ENCODE measurements at regions not wholly inside any gene's neighbourhood (a gene's known extent, or its start where the extent isn't known, plus 50 kb on each side); places are given as distances from the start of the nearest gene placed in this dataset.

- BruUV-seq (replicated peaks): no TSS peak
- Histone ChIP-seq H3K9me3 (ENCODE audit: control insufficient read depth, insufficient read depth, low read depth, low read length) (no peaks in the 10 kb centered on the region), H3K4me1 (ENCODE audit: control insufficient read depth, insufficient read depth, low read length) (no peaks in the 10 kb centered on the region), H3K4me3 (ENCODE audit: low read depth in 2 of 2, low read length in 2 of 2) (no peak overlapping the region), H3K36me3 (ENCODE audit: control insufficient read depth, insufficient read depth, low read length) (no peaks in the 10 kb centered on the region), H3K27ac (ENCODE audit: low read length) (no peak overlapping the region), H3K27me3 (ENCODE audit: control insufficient read depth, insufficient read depth, low read length) (no peaks in the 10 kb centered on the region)
- ChIA-PET CTCF (no interaction called here), POLR2A (no interaction called here)
- in situ Hi-C loops (cut with HindIII; ENCODE audit: low pct_unique_long_range_greater_than_20kb, low sequenced_read_pairs): no loop called here
- intact Hi-C loops (cut with micrococcal nuclease; ENCODE audit: unreplicated experiment): no loop called here
- ATAC-seq (no peak), DNase-seq (ENCODE audit: low read depth, low spot score) (no peak)
- TF ChIP-seq POLR2AphosphoS5 (IDR thresholded peaks at IDR 0.05; ENCODE audit: low read depth, low read length): no peak
- no peak for TF ChIP-seq TCF7L2 (IDR thresholded peaks at IDR 0.05; ENCODE audit: low read depth, low read length)
- no peak for TF ChIP-seq CTCF (IDR thresholded peaks at IDR 0.05)
- TF ChIP-seq REST (IDR thresholded peaks at IDR 0.05; ENCODE audit: insufficient read depth in 1 of 2, low read depth in 2 of 2, low read length in 1 of 2): no peak
- no peak for TF ChIP-seq SIN3A (IDR thresholded peaks at IDR 0.05; ENCODE audit: borderline replicate concordance, insufficient read depth, low read depth, low read length)
Observed at GRCh38 chr15:38863381-38863780, 298.8 kb upstream of the RASGRP1 start.

DNA sequence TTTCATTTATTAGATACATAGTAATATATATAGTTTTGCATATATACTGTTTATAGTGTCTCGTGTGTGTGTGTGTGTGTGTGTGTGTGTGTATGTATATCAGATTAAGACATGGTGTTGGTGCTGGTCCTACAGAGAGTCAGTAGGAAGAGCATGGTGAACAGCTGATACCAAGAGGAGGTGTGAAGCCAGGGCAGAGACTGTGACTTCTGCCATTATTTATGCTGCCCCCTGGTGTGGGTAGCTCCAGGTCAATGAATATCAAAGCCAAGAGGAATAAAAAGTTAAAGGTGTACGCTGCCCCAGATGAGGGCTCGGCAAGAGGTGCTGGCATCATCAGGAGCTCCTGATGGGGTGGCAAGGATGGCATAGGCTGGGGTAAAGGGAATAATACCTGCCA, 299.5 kb upstream of the RASGRP1 start:
- H3K4me3 ChIP-seq (ENCODE audit: low read depth in 2 of 2, low read length in 2 of 2): no peak overlapping the region
- ATAC-seq (no peak), DNase-seq (ENCODE audit: low read depth, low spot score) (no peak)
- CTCF ChIA-PET: interaction anchor here (0.7 kb wide), 1 partner anchor 38 kb away, joined by 4 read pairs; no protein-coding TSS in a partner anchor
- intact Hi-C loops (cut with micrococcal nuclease; ENCODE audit: unreplicated experiment): no loop called here
- TF ChIP-seq TCF7L2 (IDR thresholded peaks at IDR 0.05; ENCODE audit: low read depth, low read length): no peak
- 0 out of 2 replicates have a peak, but pooled peaks have one; percentile 18 for TF ChIP-seq CTCF (IDR thresholded peaks at IDR 0.05)
- no peak for TF ChIP-seq POLR2AphosphoS5 (IDR thresholded peaks at IDR 0.05; ENCODE audit: low read depth, low read length)
- no peak for TF ChIP-seq SIN3A (IDR thresholded peaks at IDR 0.05; ENCODE audit: borderline replicate concordance, insufficient read depth, low read depth, low read length)
- no peak for TF ChIP-seq REST (IDR thresholded peaks at IDR 0.05; ENCODE audit: insufficient read depth in 1 of 2, low read depth in 2 of 2, low read length in 1 of 2)
- POLR2A ChIA-PET: no interaction called here
- no peaks in the 10 kb centered on the region for H3K27me3 ChIP-seq (ENCODE audit: control insufficient read depth, insufficient read depth, low read length)
- no peaks in the 10 kb centered on the region for H3K4me1 ChIP-seq (ENCODE audit: control insufficient read depth, insufficient read depth, low read length)
- BruUV-seq (replicated peaks): no TSS peak
- no peaks in the 10 kb centered on the region for H3K9me3 ChIP-seq (ENCODE audit: control insufficient read depth, insufficient read depth, low read depth, low read length)
- in situ Hi-C loops (cut with HindIII; ENCODE audit: low pct_unique_long_range_greater_than_20kb, low sequenced_read_pairs): no loop called here
- H3K36me3 ChIP-seq (ENCODE audit: control insufficient read depth, insufficient read depth, low read length): no peaks in the 10 kb centered on the region
- H3K27ac ChIP-seq (ENCODE audit: low read length): no peak overlapping the region

Measured in Panc1 (cell line).